ENCODE measurements at regions not wholly inside any gene's neighbourhood (a gene's known extent, or its start where the extent isn't known, plus 50 kb on each side); places are given as distances from the start of the nearest gene placed in this dataset.
A peak's percentile ranks its signal among the peaks of the same experiment; 100 is the strongest.

DNA sequence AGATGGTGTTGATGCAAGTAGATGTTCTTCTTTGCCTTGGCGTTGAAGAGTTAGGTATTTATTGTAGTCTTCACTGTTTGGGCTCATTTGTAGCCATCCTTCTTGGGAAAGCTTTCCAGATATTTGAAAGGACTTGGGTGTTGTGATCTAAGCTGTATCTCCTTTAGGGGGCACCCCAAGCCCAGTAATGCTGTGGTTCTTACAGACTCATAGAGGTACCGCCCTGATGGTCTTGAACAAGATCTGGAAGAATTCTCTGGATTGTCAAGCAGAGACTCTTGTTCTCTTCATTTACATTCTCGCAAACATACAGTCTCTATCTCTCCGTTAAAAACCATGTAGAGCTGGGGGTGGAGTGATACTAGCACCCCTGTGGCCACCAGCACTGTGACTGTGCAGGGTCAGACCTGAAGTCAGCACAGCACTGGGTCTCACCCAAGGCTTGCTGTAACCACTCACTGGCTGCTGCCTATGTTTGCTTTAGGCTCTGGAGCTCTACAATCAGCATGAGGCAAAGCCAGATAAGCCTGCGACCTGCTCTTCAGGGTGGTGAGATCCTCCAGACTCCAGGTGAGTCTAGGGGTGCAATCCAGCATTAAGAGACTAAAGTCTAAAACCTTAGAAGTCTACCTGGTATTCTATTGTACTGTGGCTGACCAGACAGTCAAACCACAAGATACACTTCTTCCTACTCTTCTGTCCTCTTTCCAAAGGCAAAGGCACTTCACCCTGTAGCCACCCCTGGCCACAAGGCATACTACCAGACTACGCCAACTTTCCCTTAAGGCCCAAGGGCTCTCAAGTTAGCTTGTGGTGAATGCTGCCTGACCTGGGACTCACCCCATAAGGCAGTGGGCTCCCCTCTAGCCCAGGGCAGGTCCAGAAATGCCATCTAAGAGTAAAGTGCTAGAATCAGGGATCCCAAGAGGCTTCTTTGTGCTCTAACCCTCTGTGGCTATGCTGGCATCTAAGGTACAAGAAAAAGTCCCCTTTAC is 209.7 kb upstream of the TMEM196 start:
- Mint-ChIP-seq H3K4me1 (no peaks in the 10 kb centered on the region), H3K9me3 (peaks cover 17% of the 10 kb centered on the region)
- TF ChIP-seq, protein P1, sequence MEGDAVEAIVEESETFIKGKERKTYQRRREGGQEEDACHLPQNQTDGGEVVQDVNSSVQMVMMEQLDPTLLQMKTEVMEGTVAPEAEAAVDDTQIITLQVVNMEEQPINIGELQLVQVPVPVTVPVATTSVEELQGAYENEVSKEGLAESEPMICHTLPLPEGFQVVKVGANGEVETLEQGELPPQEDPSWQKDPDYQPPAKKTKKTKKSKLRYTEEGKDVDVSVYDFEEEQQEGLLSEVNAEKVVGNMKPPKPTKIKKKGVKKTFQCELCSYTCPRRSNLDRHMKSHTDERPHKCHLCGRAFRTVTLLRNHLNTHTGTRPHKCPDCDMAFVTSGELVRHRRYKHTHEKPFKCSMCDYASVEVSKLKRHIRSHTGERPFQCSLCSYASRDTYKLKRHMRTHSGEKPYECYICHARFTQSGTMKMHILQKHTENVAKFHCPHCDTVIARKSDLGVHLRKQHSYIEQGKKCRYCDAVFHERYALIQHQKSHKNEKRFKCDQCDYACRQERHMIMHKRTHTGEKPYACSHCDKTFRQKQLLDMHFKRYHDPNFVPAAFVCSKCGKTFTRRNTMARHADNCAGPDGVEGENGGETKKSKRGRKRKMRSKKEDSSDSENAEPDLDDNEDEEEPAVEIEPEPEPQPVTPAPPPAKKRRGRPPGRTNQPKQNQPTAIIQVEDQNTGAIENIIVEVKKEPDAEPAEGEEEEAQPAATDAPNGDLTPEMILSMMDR (IDR thresholded peaks at IDR 0.05; ENCODE audit: unreplicated experiment in 3 of 3): peak; percentile 29 to 44 (median 33)

DNA sequence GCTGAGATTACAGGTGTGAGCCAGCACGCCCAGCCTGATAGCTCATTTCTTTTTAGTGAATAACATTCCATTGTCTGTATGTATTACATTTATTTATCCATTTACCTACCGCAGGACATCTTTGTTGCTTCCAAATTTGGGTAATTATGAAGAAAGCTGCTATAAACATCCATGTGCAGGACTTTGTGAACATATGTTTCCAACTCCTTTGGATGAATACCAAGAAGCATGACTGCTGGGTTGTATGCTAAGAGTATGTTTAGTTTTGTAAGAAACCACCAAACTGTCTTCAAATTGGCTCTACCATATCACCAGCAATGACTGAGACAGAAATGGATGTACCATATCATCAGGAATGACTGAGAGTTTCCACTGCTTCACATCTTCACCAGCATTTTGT is 200.2 kb upstream of the TMEM196 start:
- H3K27me3 Mint-ChIP-seq (ENCODE audit: low read depth): no peaks in the 10 kb centered on the region
- H3K27ac Mint-ChIP-seq: no peak overlapping the region
- H3K4me3 Mint-ChIP-seq: no peak overlapping the region
- H3K4me1 Mint-ChIP-seq: peaks cover 6% of the 10 kb centered on the region
- no peaks in the 10 kb centered on the region for H3K36me3 Mint-ChIP-seq (ENCODE audit: low read depth)
- TF ChIP-seq, protein P1 (IDR thresholded peaks at IDR 0.05; ENCODE audit: unreplicated experiment in 3 of 3): no peak
- peaks cover 2% of the 10 kb centered on the region for H3K9me3 Mint-ChIP-seq

More for the DNA sequence above, 209.7 kb upstream of the TMEM196 start:
- peaks cover 4% of the 10 kb centered on the region for H3K27me3 Mint-ChIP-seq (ENCODE audit: low read depth)
- H3K36me3 Mint-ChIP-seq (ENCODE audit: low read depth): no peaks in the 10 kb centered on the region
- no peak overlapping the region for H3K27ac Mint-ChIP-seq
- H3K4me3 Mint-ChIP-seq: no peak overlapping the region

DNA sequence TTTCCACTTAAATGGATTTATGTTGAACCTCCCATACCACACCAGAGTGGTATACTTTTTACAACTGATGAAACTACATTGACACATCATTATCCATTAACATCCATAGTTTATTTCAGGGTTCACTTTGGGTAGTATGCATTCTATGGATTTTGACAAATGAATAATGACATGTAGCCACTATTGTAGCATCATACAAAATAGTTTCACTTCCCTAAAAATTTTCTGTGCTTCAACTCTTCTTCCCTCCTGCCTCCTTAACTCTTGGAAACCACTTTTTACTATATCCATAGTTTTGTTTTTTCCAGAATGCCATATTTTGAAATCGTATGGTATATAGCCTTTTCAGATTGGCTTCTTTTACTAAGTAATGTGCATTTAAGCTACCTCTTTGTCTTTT is 199.5 kb upstream of the TMEM196 start:
- H3K9me3 Mint-ChIP-seq: no peaks in the 10 kb centered on the region
- H3K27me3 Mint-ChIP-seq (ENCODE audit: low read depth): no peaks in the 10 kb centered on the region
- H3K27ac Mint-ChIP-seq: no peak overlapping the region
- no peak overlapping the region for H3K4me3 Mint-ChIP-seq
- H3K36me3 Mint-ChIP-seq (ENCODE audit: low read depth): no peaks in the 10 kb centered on the region
- TF ChIP-seq, protein P1 (IDR thresholded peaks at IDR 0.05; ENCODE audit: unreplicated experiment in 3 of 3): no peak
- H3K4me1 Mint-ChIP-seq: peaks cover 6% of the 10 kb centered on the region

DNA sequence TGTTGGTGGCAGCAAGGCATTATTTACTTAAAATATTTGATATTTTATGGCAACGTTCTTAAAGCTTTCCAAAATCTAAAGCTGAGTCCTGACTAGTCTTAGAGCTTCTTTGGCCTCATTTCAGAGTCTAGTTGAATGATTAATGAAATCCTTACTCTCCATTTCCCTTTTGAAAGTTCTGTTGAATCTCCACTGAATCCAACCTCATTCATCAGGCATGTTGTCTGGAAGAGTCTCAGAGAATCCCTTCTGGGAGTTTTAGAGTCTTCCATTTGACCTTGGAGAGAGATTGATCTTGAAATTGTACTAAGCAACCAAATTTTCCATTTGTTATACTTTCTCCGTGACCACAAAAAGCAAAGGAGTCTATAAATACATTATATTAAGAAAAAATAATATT is 198.5 kb upstream of the TMEM196 start:
- H3K9me3 Mint-ChIP-seq: no peaks in the 10 kb centered on the region

DNA sequence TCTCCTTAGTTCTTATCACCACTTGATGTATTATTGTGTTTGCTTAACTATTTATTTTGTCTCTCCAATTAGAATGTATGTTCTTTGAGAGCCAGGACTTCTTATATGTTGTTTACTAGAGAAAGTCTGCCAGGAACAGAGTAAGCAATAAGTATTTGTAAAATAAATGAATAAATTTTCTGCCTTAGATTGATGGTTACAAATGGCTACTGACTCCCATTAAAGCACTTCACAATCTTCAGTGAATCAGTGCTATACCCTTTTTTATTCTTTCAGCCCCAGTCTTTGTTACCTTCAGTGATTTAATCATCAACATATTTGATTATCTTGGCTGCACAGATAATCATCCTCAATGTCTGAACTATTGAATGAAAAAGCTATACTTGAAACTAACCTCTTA is 197.1 kb upstream of the TMEM196 start:
- Mint-ChIP-seq H3K36me3 (ENCODE audit: low read depth) (no peaks in the 10 kb centered on the region), H3K9me3 (no peaks in the 10 kb centered on the region), H3K4me1 (peaks cover 6% of the 10 kb centered on the region), H3K4me3 (no peak overlapping the region), H3K27me3 (ENCODE audit: low read depth) (no peaks in the 10 kb centered on the region), H3K27ac (peak overlapping the region in 2 of 3 experiments; percentile 3 to 17)
- TF ChIP-seq, protein P1 (IDR thresholded peaks at IDR 0.05; ENCODE audit: unreplicated experiment in 3 of 3): no peak

More for the DNA sequence above, 198.5 kb upstream of the TMEM196 start:
- H3K27me3 Mint-ChIP-seq (ENCODE audit: low read depth): no peaks in the 10 kb centered on the region
- TF ChIP-seq, protein P1 (IDR thresholded peaks at IDR 0.05; ENCODE audit: unreplicated experiment in 3 of 3): no peak
- H3K4me1 Mint-ChIP-seq: peaks cover 6% of the 10 kb centered on the region
- H3K36me3 Mint-ChIP-seq (ENCODE audit: low read depth): no peaks in the 10 kb centered on the region
- H3K4me3 Mint-ChIP-seq: no peak overlapping the region
- no peak overlapping the region for H3K27ac Mint-ChIP-seq

All from nephron (organoid).